GM12878 (cell line): ENCODE measurements at regions not wholly inside any gene's neighbourhood (a gene's known extent, or its start where the extent isn't known, plus 50 kb on each side); places are given as distances from the start of the nearest gene placed in this dataset.

Experiments used
- BRCA1 ChIP-seq: IDR thresholded peaks from 2 replicates; pipeline ENCODE4 v1.6.1; 2011; ENCODE audit warnings: low read depth, low read length, improper control_type of control experiment
- FOS ChIP-seq: IDR thresholded peaks from 3 replicates; pipeline ENCODE4 v1.6.1; 2011; ENCODE audit warnings: borderline replicate concordance; ENCODE audit not compliant: insufficient read length; ENCODE audit errors: extremely low read depth
- YY1 ChIP-seq: IDR thresholded peaks from 2 replicates; pipeline ENCODE4 v1.6.1; 2011; ENCODE audit warnings: low read depth, mild to moderate bottlenecking, low read length
- TF ChIP-seq, protein P1 (sequence below), 3 experiments: IDR thresholded peaks in 2 of 3; conservative IDR thresholded peaks in 1 of 3; 2 replicates each; pipeline ENCODE4 v1.5.1; 2011; ENCODE audit warnings: low read depth in 3 of 3, low read length in 3 of 3, mild to moderate bottlenecking in 3 of 3, control low read depth in 2 of 3, moderate library complexity in 2 of 3, inconsistent platforms in 1 of 3, mixed read lengths in 1 of 3; ENCODE audit not compliant: control insufficient read depth in 2 of 3, insufficient read depth in 1 of 3; ENCODE audit errors: extremely low read depth in 1 of 3

DNA sequence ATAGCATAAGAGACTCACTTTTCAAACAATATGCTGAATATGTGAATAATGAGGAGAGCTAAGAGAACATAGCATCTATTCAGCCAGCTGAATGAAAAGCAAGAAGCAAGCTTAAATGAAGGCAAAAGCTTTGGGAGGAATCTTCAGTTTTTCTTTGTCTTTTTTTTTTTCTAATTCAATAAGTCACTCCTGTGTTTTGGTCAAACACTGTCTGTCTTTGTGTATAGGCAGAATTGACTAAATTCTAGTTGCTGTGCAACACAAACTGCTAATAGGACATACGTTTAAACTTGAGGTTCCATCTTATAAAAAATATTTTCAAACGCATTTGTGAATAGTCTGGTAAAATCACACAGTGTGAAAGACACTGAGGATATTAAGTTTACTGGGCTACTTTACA is 156.9 kb upstream of the KCNN2 start:
- TF ChIP-seq, protein P1, sequence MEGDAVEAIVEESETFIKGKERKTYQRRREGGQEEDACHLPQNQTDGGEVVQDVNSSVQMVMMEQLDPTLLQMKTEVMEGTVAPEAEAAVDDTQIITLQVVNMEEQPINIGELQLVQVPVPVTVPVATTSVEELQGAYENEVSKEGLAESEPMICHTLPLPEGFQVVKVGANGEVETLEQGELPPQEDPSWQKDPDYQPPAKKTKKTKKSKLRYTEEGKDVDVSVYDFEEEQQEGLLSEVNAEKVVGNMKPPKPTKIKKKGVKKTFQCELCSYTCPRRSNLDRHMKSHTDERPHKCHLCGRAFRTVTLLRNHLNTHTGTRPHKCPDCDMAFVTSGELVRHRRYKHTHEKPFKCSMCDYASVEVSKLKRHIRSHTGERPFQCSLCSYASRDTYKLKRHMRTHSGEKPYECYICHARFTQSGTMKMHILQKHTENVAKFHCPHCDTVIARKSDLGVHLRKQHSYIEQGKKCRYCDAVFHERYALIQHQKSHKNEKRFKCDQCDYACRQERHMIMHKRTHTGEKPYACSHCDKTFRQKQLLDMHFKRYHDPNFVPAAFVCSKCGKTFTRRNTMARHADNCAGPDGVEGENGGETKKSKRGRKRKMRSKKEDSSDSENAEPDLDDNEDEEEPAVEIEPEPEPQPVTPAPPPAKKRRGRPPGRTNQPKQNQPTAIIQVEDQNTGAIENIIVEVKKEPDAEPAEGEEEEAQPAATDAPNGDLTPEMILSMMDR (IDR thresholded peaks at IDR 0.05 in 2 of 3, conservative IDR thresholded peaks at IDR 0.05 in 1 of 3; ENCODE audit: control insufficient read depth in 2 of 3, extremely low read depth in 1 of 3, insufficient read depth in 1 of 3, low read depth in 3 of 3, low read length in 3 of 3), result no peak
- TF ChIP-seq YY1, result no peak
- TF ChIP-seq BRCA1, result no peak
- TF ChIP-seq FOS, result no peak
